Activated T-cell treated with anti-CD3 and anti-CD28 coated beads, Interleukin-2, amount 50 U/mL, for 4 hours (primary cell): ENCODE measurements at regions not wholly inside any gene's neighbourhood (a gene's known extent, or its start where the extent isn't known, plus 50 kb on each side); places are given as distances from the start of the nearest gene placed in this dataset.

Experiments used
- ATAC-seq, 2 donors: fragments of 200-7000 bp; cut with Tn5 transposase; one replicate each; pipeline ENCODE4 v1.10.0; 2021
- DNase-seq: peaks from one replicate; pipeline ENCODE4 v3.0.0-alpha.2; 2020
- H3K27me3 Mint-ChIP-seq: one replicate; pipeline ENCODE4 v1.8.0; 2021; ENCODE audit warnings: low read depth, mixed read lengths
- H3K36me3 Mint-ChIP-seq: one replicate; pipeline ENCODE4 v1.8.0; 2022; ENCODE audit warnings: mixed read lengths; ENCODE audit not compliant: insufficient read depth
- H3K4me1 Mint-ChIP-seq: one replicate; pipeline ENCODE4 v1.8.0; 2021; ENCODE audit warnings: low read depth, mixed read lengths
- H3K4me3 Mint-ChIP-seq: one replicate; pipeline ENCODE4 v1.8.0; 2021; ENCODE audit warnings: mild to moderate bottlenecking, moderate library complexity, mixed read lengths
- H3K9me3 Mint-ChIP-seq: one replicate; pipeline ENCODE4 v1.8.0; 2021; ENCODE audit warnings: mixed read lengths

DNA sequence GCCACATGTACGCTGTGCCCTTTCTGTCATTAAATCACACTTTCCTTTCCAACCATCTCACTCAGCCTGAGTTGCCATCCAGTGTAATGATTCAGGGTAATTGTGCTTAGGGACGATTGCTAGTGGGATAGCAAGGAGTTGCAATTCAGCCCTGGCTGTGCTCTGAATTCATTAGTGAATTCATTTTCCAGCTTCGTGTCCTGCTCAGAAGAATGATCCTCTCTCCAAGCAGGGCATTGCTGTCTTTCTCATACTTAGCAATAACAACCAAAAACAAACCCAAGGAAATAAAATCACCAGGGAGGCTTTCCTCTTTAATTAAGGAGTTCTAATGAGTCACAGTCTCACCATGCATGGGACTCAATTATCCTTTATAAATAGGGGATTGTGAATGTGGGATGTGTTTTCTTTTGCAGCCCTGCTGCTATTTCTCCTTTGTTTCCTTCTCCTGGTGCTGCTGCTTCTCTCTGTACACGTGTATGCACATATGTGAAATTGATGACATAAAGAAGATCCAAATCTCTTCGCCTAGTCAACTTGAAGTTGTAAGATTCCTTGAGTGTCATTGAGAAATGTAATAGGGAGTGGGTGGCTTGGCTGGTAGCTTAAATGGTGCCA is 167.0 kb downstream of the TSEN15 start:
- peaks cover 1% of the 10 kb centered on the region for H3K4me1 Mint-ChIP-seq
- H3K27me3 Mint-ChIP-seq, result peaks cover 6% of the 10 kb centered on the region
- H3K36me3 Mint-ChIP-seq, result no peaks in the 10 kb centered on the region
- no peaks in the 10 kb centered on the region for H3K9me3 Mint-ChIP-seq
- ATAC-seq (no peak), DNase-seq (no peak)
- no peak overlapping the region for H3K4me3 Mint-ChIP-seq

DNA sequence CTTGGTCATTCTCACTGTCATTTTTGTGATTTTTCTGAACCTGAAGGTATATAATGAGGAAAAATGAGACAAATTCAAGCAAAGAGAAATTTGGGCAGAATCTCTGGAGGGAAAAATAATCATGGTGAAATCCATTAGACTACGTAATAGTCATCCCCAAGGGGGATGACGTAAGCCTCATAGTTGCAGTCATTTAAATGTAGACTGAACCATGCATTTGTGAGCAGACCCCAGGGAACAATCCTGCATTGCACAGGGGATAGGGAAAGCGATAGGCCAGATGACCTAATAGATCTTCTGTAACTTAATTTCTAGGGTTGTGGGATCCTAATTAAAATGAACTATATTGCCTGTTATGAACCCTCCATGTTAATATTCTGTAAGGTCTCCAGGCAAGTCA is 167.4 kb upstream of the C1orf21 start:
- ATAC-seq (no peak), DNase-seq (no peak)
- H3K9me3 Mint-ChIP-seq, result no peaks in the 10 kb centered on the region
- H3K27me3 Mint-ChIP-seq, result peaks cover 6% of the 10 kb centered on the region
- H3K4me3 Mint-ChIP-seq, result no peak overlapping the region
- no peaks in the 10 kb centered on the region for H3K36me3 Mint-ChIP-seq
- peaks cover 1% of the 10 kb centered on the region for H3K4me1 Mint-ChIP-seq

DNA sequence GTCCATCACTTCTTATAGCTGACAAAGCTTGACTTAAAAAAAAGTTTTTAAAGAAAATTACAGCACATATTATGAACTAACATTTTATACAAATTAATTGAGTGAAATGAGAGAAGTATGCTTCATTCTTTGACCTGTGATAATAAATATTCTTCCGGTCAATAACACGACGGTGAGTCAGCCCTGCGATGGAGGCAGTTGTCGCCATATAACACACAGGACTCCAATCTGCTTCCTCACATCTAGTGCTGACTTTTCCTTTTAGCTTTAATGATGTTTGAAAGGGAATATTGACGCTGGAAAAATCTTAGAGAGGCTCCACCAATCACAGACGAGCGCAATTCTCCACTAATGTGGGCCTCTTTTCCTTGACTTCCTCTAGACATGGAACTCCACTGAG is 166.9 kb upstream of the C1orf21 start:
- ATAC-seq (no peak), DNase-seq (no peak)
- Mint-ChIP-seq H3K4me3 (no peak overlapping the region), H3K36me3 (no peaks in the 10 kb centered on the region), H3K27me3 (peaks cover 2% of the 10 kb centered on the region), H3K4me1 (peaks cover 1% of the 10 kb centered on the region), H3K9me3 (no peaks in the 10 kb centered on the region)

DNA sequence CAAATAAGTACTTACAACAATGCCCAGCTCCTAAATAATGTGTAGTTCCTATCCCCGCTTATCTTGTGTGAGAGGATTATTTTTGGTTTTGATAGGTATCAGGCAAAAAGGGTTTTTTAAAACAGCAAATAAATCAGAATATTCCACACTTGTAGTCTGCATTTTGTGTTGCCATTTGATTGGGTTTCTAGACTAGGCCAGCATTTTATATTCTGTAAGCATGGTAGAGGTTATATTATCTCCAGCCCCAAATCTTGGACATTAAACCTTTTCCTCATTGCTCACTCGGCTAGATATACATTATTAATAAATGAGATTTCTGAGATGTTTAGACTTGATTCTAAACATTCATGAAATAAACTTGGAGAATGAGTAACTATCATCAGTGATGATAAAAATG is 165.7 kb upstream of the C1orf21 start:
- no peaks in the 10 kb centered on the region for H3K9me3 Mint-ChIP-seq

DNA sequence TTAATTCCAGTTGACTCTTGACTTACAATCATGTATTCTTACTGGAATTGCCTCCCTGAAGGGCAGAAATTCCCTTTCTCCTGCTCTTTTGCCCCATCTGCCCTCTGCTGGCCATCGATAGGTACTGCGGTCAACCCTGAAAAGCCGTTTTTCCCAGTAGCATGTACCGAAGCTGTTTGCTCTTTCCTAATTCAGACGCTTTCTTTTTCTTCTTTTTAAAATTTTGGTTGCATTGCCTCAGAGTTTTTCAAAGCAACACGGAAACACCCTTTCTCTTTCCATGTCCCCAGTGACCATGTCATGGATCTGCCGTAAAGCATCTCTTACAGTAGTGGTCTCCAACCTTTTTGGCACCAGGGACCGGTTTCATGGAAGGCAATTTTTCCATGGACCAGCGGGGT is 164.2 kb upstream of the C1orf21 start:
- ATAC-seq (no peak), DNase-seq (peak; percentile 25)
- Mint-ChIP-seq H3K4me3 (peak overlapping the region; percentile 5), H3K9me3 (no peaks in the 10 kb centered on the region), H3K36me3 (no peaks in the 10 kb centered on the region), H3K27me3 (peaks cover 2% of the 10 kb centered on the region), H3K4me1 (peaks cover 1% of the 10 kb centered on the region)

More for the DNA sequence above, 165.7 kb upstream of the C1orf21 start:
- H3K36me3 Mint-ChIP-seq, result no peaks in the 10 kb centered on the region
- peaks cover 2% of the 10 kb centered on the region for H3K27me3 Mint-ChIP-seq
- H3K4me1 Mint-ChIP-seq, result peaks cover 1% of the 10 kb centered on the region
- H3K4me3 Mint-ChIP-seq, result no peak overlapping the region
- DNase-seq, result no peak
- ATAC-seq, result no peak

DNA sequence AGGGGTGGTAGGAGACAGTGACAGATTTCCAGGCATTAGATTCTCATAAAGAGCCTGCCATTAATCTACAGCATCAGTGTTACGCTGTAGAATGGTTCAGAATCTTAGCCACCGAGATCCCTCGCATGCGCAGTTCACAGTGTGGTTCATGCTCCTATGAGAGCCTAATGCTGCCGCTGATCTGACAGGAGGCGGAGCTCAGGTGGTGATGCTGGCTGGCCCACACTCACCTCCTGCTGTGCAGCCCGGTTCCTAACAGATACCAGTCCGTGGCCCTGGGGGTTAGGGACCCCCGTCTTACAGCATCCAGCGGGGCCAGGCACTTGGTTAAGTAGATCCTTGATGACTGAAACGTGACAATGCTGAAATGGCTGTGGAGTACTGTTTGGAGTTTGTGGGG is 163.6 kb upstream of the C1orf21 start:
- no peaks in the 10 kb centered on the region for H3K9me3 Mint-ChIP-seq
- DNase-seq (no peak), ATAC-seq (peak; percentile 28 to 43)
- H3K4me3 Mint-ChIP-seq, result no peak overlapping the region
- peaks cover 1% of the 10 kb centered on the region for H3K4me1 Mint-ChIP-seq
- H3K27me3 Mint-ChIP-seq, result peaks cover 2% of the 10 kb centered on the region
- no peaks in the 10 kb centered on the region for H3K36me3 Mint-ChIP-seq

DNA sequence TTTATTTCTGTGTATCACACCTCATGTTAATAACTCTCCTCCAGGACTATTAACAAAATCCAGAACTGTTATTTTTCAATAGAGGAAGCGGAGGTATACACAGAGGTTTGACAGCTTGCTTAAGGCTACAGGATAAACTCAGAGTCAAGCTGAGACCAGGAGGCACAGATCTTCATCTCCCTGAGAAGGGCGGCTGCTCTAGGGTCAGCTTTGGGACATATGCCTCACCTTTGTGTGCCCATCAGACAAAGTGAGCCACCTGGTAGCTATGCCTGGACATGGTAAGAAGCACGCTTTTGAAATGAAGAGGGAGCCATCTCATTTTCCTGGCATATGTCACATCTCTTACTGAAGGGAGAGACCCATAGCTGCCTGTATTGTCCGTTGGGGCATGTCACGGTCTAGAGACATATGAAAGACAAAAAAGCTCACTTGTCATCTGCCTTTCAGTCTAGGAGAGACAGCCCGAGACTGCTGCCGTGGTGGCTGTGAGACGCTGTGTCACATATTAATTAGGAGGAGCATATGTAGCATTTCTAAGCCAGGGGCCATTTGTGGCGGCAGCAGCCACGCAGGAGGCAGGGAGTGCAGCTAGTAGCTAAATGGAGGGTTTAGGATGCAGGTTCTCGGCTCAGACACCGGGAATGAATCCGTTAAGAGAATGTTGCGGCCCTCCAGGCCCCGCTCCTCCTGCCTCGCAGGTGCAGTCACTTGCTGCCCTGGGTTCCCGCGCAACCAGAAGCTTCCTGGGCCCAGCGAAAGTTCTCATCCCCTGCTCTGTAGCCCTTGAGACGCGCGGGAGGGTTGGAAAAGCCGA is 161.3 kb upstream of the C1orf21 start:
- DNase-seq, result no peak
- Mint-ChIP-seq H3K4me3 (no peak overlapping the region), H3K4me1 (peaks cover 1% of the 10 kb centered on the region), H3K9me3 (no peaks in the 10 kb centered on the region), H3K27me3 (peaks cover 2% of the 10 kb centered on the region), H3K36me3 (no peaks in the 10 kb centered on the region)
- no peak for ATAC-seq

DNA sequence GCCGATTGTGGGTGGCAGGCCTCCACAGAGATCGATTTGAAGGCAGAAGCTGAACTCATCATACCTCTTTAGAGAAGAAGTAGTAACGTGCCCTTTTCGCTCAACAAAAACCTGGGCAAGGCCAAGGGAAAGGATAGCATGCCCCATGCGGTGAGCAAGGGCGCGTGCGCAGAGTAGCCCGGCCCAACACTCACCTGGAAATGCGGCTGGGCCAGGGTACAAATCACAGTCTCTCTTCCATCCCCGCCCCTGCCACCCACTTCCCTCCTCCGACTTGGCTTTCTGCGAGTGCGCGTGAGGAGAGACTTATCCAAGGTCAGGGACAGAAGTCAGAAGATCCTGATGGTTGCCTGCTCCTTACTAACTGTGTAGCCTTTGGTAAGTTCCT is 160.7 kb upstream of the C1orf21 start:
- ATAC-seq (no peak), DNase-seq (no peak)
- Mint-ChIP-seq H3K4me3 (no peak overlapping the region), H3K9me3 (no peaks in the 10 kb centered on the region), H3K4me1 (peaks cover 1% of the 10 kb centered on the region), H3K27me3 (peaks cover 2% of the 10 kb centered on the region), H3K36me3 (no peaks in the 10 kb centered on the region)

DNA sequence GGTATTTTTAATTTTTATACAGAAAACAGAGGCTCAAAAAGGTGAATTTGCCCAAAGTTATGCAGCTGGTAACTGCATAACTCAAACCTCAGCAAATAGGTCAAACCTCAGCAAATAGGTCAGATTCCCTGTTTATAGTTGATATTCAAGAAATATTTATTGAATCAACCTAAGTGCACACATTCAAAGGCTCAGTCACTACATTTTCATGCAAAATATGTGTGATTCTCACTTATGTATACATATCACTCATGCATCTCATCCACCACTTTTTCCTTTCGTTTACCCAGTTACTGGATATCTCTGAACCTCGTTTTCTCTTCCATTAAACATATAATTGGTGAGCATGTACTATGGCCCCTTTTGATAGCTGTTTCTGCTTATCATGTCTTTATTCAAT is 158.3 kb upstream of the C1orf21 start:
- Mint-ChIP-seq H3K4me1 (no peaks in the 10 kb centered on the region), H3K9me3 (no peaks in the 10 kb centered on the region), H3K27me3 (peaks cover 5% of the 10 kb centered on the region), H3K36me3 (no peaks in the 10 kb centered on the region), H3K4me3 (no peak overlapping the region)
- ATAC-seq (no peak), DNase-seq (no peak)

DNA sequence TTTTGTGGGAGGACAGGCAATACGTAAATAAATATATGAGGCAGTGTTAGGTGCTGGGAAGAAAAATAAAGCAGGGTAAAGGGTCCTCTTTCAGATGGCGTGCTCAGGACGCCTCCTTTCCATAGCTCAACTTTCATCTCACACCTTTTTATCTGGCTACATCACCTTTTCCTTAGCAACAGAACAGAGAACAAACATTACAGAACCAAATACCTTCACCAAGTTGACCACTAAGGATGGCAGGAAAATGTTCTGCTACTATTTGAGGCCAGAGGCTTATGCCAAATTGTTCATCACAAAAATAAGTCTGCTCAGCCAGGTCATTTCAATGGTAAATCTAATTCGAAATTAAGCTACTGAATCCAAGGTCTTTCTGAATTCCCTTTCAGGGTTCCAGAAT is 149.2 kb upstream of the C1orf21 start:
- Mint-ChIP-seq H3K27me3 (peaks cover 20% of the 10 kb centered on the region), H3K4me1 (no peaks in the 10 kb centered on the region), H3K9me3 (no peaks in the 10 kb centered on the region), H3K4me3 (no peak overlapping the region), H3K36me3 (no peaks in the 10 kb centered on the region)
- no peak for ATAC-seq
- no peak for DNase-seq

DNA sequence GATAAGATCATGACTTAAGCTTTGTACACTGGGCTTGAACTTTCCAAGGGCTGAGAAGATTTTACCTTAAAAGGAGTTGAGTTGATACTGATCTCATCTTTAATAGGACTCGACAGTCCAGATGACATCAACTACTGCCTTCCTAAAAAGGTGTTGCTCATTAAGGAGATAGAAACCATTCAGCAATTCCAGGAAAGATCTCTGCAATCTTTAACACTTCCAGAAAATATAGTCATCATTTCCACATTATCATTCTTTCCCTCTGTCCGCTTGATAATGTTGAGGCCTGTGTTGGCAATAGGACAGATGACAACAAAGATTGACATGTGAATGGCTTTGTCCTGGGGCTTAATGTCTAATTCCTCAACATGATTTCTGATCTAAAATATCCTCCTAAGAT is 145.4 kb upstream of the C1orf21 start:
- no peak for ATAC-seq
- no peaks in the 10 kb centered on the region for H3K4me1 Mint-ChIP-seq
- no peaks in the 10 kb centered on the region for H3K9me3 Mint-ChIP-seq
- no peak for DNase-seq
- H3K36me3 Mint-ChIP-seq, result no peaks in the 10 kb centered on the region
- H3K4me3 Mint-ChIP-seq, result no peak overlapping the region
- peaks cover 16% of the 10 kb centered on the region for H3K27me3 Mint-ChIP-seq

DNA sequence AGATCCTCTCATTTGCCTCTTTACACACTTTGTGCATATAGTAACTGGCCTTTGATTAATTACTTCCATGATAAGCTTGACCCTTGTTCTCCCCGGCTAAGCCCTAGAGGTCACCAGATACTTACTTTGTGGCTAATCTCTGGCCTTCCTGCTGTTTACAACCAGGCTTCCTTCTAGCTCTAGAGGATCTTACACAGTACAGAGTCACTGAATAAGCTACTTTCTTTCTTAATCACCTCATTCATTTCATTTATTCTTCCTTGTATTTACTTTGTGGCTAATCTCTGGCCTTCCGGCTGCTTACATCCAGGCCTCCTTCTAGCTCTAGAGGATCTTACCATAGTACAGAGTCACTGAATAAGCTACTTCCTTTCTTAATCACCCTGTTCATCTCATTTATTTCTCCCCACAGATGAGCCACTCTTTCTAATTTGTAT is 144.3 kb upstream of the C1orf21 start:
- Mint-ChIP-seq H3K4me3 (no peak overlapping the region), H3K4me1 (no peaks in the 10 kb centered on the region)

DNA sequence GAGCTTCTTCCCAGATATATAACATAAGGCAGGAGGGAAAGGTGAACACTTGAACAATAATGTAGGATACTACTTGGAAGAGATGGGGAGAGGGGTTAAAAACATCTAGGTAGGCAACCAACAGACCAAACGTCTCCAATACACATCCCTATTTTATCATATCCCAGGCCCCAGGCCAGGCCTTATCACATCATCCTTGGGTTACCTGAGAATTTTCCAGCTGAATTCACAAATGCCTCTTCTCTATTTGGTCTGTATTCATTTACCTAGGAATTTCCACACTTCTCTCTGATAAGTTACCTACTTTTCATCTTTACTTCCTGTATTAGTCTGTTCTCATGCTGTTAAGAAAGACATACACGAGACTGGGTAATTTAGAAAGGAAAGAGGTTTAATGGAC is 141.9 kb upstream of the C1orf21 start:
- Mint-ChIP-seq H3K9me3 (no peaks in the 10 kb centered on the region), H3K27me3 (peaks cover 18% of the 10 kb centered on the region), H3K4me1 (no peaks in the 10 kb centered on the region), H3K4me3 (no peak overlapping the region), H3K36me3 (no peaks in the 10 kb centered on the region)
- ATAC-seq (no peak), DNase-seq (no peak)

More for the DNA sequence above, 144.3 kb upstream of the C1orf21 start:
- DNase-seq (no peak), ATAC-seq (no peak)
- peaks cover 12% of the 10 kb centered on the region for H3K27me3 Mint-ChIP-seq
- H3K36me3 Mint-ChIP-seq, result no peaks in the 10 kb centered on the region
- no peaks in the 10 kb centered on the region for H3K9me3 Mint-ChIP-seq

DNA sequence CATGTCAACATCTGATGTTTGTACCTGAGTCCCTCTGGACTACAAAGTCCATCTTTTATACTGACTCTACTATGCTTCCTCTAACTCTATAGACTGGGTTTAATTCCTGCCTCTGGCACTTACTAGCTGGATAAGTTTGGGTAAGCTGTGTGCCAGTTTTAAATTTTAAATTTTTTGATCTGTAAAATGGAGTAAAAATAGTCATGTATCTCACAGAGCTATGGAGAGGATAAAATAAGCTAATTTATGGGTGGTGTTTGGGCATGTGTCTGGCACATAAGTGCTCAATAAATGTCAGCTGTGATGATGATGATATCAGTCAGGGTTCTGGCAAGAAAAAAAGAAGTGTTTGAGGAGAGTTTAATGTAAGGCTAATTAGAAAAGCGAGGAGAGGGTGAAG is 139.2 kb upstream of the C1orf21 start:
- no peaks in the 10 kb centered on the region for H3K36me3 Mint-ChIP-seq
- no peaks in the 10 kb centered on the region for H3K9me3 Mint-ChIP-seq
- no peaks in the 10 kb centered on the region for H3K4me1 Mint-ChIP-seq
- DNase-seq, result no peak
- H3K4me3 Mint-ChIP-seq, result no peak overlapping the region
- ATAC-seq, result no peak
- H3K27me3 Mint-ChIP-seq, result peaks cover 20% of the 10 kb centered on the region

DNA sequence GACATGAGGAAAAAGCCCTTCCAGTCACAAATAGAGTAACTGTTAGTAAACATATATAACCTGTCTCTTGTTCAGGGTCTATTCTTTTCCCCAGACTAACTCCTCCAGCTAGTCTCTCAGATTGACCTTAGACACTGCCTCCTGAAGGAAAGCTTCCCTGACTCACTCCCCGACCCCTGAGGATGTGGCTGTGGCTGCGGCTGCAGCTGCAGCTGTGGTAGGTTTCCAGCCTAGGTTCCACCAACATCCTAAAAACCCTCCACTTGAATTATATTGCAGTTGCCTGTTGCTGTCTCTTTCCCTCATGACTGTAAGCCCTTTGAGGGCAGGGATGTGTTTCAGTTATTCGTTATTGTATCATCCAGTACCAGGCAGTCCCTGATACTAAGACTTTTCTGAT is 132.9 kb upstream of the C1orf21 start:
- DNase-seq, result no peak
- Mint-ChIP-seq H3K36me3 (no peaks in the 10 kb centered on the region), H3K27me3 (peaks cover 26% of the 10 kb centered on the region), H3K4me1 (no peaks in the 10 kb centered on the region), H3K9me3 (no peaks in the 10 kb centered on the region), H3K4me3 (no peak overlapping the region)
- no peak for ATAC-seq
